H9 (cell line): ENCODE measurements at regions not wholly inside any gene's neighbourhood (a gene's known extent, or its start where the extent isn't known, plus 50 kb on each side); places are given as distances from the start of the nearest gene placed in this dataset.

Source experiments
- DNase-seq: peaks from one replicate; pipeline ENCODE4 v3.0.0-alpha.2; 2017
- H2AFZ ChIP-seq: one replicate; pipeline ENCODE4 v1.6.1; 2013; ENCODE audit warnings: mild to moderate bottlenecking, low read length, control low read depth, moderate library complexity
- H2AK5ac ChIP-seq: 2 replicates; pipeline ENCODE4 v1.6.1; 2013; ENCODE audit warnings: low read length, control low read depth, mixed read lengths; ENCODE audit not compliant: insufficient read length
- H2BK120ac ChIP-seq: one replicate; pipeline ENCODE4 v1.6.1; 2013; ENCODE audit warnings: low read depth, mild to moderate bottlenecking, low read length, control low read depth, inconsistent platforms; ENCODE audit not compliant: poor library complexity, severe bottlenecking
- H2BK12ac ChIP-seq: 2 replicates; pipeline ENCODE4 v1.6.1; 2013; ENCODE audit warnings: low read length, control low read depth, mixed read lengths, low read depth; ENCODE audit not compliant: insufficient read length
- H2BK15ac ChIP-seq: 2 replicates; pipeline ENCODE4 v1.6.1; 2013; ENCODE audit warnings: low read depth, low read length, control low read depth
- H2BK20ac ChIP-seq: one replicate; pipeline ENCODE4 v1.6.1; 2013; ENCODE audit warnings: low read depth, mild to moderate bottlenecking, low read length, control low read depth, inconsistent platforms; ENCODE audit not compliant: poor library complexity, severe bottlenecking
- H2BK5ac ChIP-seq: 2 replicates; pipeline ENCODE4 v1.6.1; 2013; ENCODE audit warnings: low read length, control low read depth, mixed read lengths; ENCODE audit not compliant: insufficient read length
- H3K14ac ChIP-seq: 2 replicates; pipeline ENCODE4 v1.6.1; 2013; ENCODE audit warnings: low read length, control low read depth; ENCODE audit not compliant: insufficient read depth
- H3K18ac ChIP-seq: 2 replicates; pipeline ENCODE4 v1.6.1; 2013; ENCODE audit warnings: low read depth, mild to moderate bottlenecking, mixed read lengths, low read length, control low read depth; ENCODE audit not compliant: insufficient read length
- H3K23ac ChIP-seq: 2 replicates; pipeline ENCODE4 v1.6.1; 2013; ENCODE audit warnings: low read length, control low read depth, mixed read lengths, low read depth; ENCODE audit not compliant: insufficient read length
- H3K23me2 ChIP-seq: 2 replicates; pipeline ENCODE4 v1.6.1; 2013; ENCODE audit warnings: low read depth, mild to moderate bottlenecking, mixed read lengths, low read length, control low read depth; ENCODE audit not compliant: insufficient read length, poor library complexity, severe bottlenecking
- H3K27ac ChIP-seq: 2 replicates; pipeline ENCODE4 v1.5.1; 2013; ENCODE audit warnings: low read length, control low read depth, mixed read lengths, low read depth; ENCODE audit not compliant: insufficient read length
- H3K27me3 ChIP-seq: 2 replicates; pipeline ENCODE4 v1.6.1; 2013; ENCODE audit warnings: low read length, control low read depth, inconsistent platforms; ENCODE audit not compliant: insufficient read depth
- H3K4ac ChIP-seq: 2 replicates; pipeline ENCODE4 v1.6.1; 2013; ENCODE audit warnings: low read depth, mild to moderate bottlenecking, control low read depth, inconsistent platforms, low read length, moderate library complexity
- H3K4me1 ChIP-seq: 2 replicates; pipeline ENCODE4 v1.6.1; 2013; ENCODE audit warnings: low read length, control low read depth, inconsistent platforms; ENCODE audit not compliant: insufficient read depth
- H3K4me2 ChIP-seq: 2 replicates; pipeline ENCODE4 v1.6.1; 2013; ENCODE audit warnings: low read length, control low read depth, mixed read lengths; ENCODE audit not compliant: insufficient read length, insufficient read depth
- H3K56ac ChIP-seq: 2 replicates; pipeline ENCODE4 v1.6.1; 2013; ENCODE audit warnings: low read depth, mild to moderate bottlenecking, mixed read lengths, low read length, control low read depth; ENCODE audit not compliant: insufficient read length
- H3K79me1 ChIP-seq: 2 replicates; pipeline ENCODE4 v1.6.1; 2013; ENCODE audit warnings: low read depth, mild to moderate bottlenecking, moderate library complexity, low read length, control low read depth, inconsistent platforms; ENCODE audit not compliant: insufficient read depth, poor library complexity, severe bottlenecking
- H3K79me2 ChIP-seq: 2 replicates; pipeline ENCODE4 v1.6.1; 2013; ENCODE audit warnings: low read length, control low read depth, inconsistent platforms; ENCODE audit not compliant: insufficient read depth
- H3K9ac ChIP-seq: 2 replicates; pipeline ENCODE4 v1.6.1; 2013; ENCODE audit warnings: low read length, control low read depth, mixed read lengths; ENCODE audit not compliant: insufficient read length; ENCODE audit errors: extremely low read depth
- H3K9me3 ChIP-seq: one replicate; pipeline ENCODE4 v1.6.1; 2013; ENCODE audit warnings: low read depth, low read length, inconsistent platforms; ENCODE audit not compliant: control insufficient read depth
- H3T11ph ChIP-seq: one replicate; pipeline ENCODE4 v1.6.1; 2013; ENCODE audit warnings: mild to moderate bottlenecking, low read length, control low read depth, inconsistent platforms
- H4K20me1 ChIP-seq: one replicate; pipeline ENCODE4 v1.6.1; 2013; ENCODE audit not compliant: control insufficient read depth, insufficient read length, insufficient read depth
- H4K5ac ChIP-seq: 2 replicates; pipeline ENCODE4 v1.6.1; 2013; ENCODE audit warnings: low read depth, mild to moderate bottlenecking, mixed read lengths, low read length, control low read depth; ENCODE audit not compliant: insufficient read length
- H4K8ac ChIP-seq: replicated peaks from 2 replicates; pipeline ENCODE4 v1.6.1; 2013; ENCODE audit warnings: low read length, control low read depth, mixed read lengths, low read depth; ENCODE audit not compliant: insufficient read length
- H4K91ac ChIP-seq: 2 replicates; pipeline ENCODE4 v1.6.1; 2013; ENCODE audit warnings: low read depth, mild to moderate bottlenecking, moderate library complexity, mixed read lengths, low read length, control low read depth; ENCODE audit not compliant: insufficient read length
- H3K27ac Mint-ChIP-seq, 3 experiments: 2 replicates in 2 of 3; 3 replicates in 1 of 3; pipeline ENCODE4 v1.8.0; 2020 to 2021; ENCODE audit warnings: mixed read lengths in 3 of 3, mild to moderate bottlenecking in 1 of 3, moderate library complexity in 1 of 3
- H3K27me3 Mint-ChIP-seq: 2 replicates; pipeline ENCODE4 v1.8.0; 2021; ENCODE audit warnings: low read depth, mild to moderate bottlenecking, moderate library complexity, mixed read lengths
- H3K36me3 Mint-ChIP-seq, 3 experiments: 2 replicates in 2 of 3; 3 replicates in 1 of 3; pipeline ENCODE4 v1.8.0; 2020 to 2021; ENCODE audit warnings: low read depth in 3 of 3, mixed read lengths in 3 of 3; ENCODE audit not compliant: insufficient read depth in 1 of 3
- H3K4me1 Mint-ChIP-seq, 2 experiments: 2 replicates each; pipeline ENCODE4 v1.8.0; 2020; ENCODE audit warnings: mixed read lengths in 2 of 2
- H3K4me3 Mint-ChIP-seq, 2 experiments: 2 replicates in 1 of 2; 3 replicates in 1 of 2; pipeline ENCODE4 v1.8.0; 2020 to 2021; ENCODE audit warnings: mild to moderate bottlenecking in 2 of 2, mixed read lengths in 2 of 2, moderate library complexity in 1 of 2
- H3K9me3 Mint-ChIP-seq, 2 experiments: 2 replicates in 1 of 2; 3 replicates in 1 of 2; pipeline ENCODE4 v1.8.0; 2020; ENCODE audit warnings: mild to moderate bottlenecking in 2 of 2, mixed read lengths in 2 of 2, moderate library complexity in 1 of 2
- WGBS: extraction: QIAGEN DNeasy Blood & Tissue Kit; methylation state at CpG from one replicate; pipeline ENCODE4 v1.1.7; 2013; ENCODE audit warnings: missing lambda C conversion rate, low lambda C conversion rate, mixed read lengths; ENCODE audit not compliant: insufficient read length; ENCODE audit errors: extremely low coverage; 5-methylcytosine and 5-hydroxymethylcytosine counted together
- TF ChIP-seq, protein P1 (sequence below): fragments of 200-600 bp; sonication (generic); conservative IDR thresholded peaks from 3 replicates; pipeline ENCODE4 v1.8.0; 2021; ENCODE audit warnings: antibody characterized with exemption, mild to moderate bottlenecking

- Histone ChIP-seq H3K23me2 (no peaks in the 10 kb centered on the region), H3K4ac (no peak overlapping the region), H2BK12ac (no peak overlapping the region), H2BK15ac (no peak overlapping the region), H2BK20ac (no peak overlapping the region), H3K18ac (no peak overlapping the region), H4K91ac (no peak overlapping the region), H2AK5ac (no peak overlapping the region), H3K56ac (no peak overlapping the region), H2AFZ (no peak overlapping the region), H3K79me1 (no peaks in the 10 kb centered on the region), H3K9me3 (no peaks in the 10 kb centered on the region), H3K27ac (no peak overlapping the region), H3K9ac (no peak overlapping the region), H2BK120ac (no peak overlapping the region), H4K8ac (no peak overlapping the region), H3K23ac (no peak overlapping the region), H4K20me1 (no peaks in the 10 kb centered on the region), H3K4me2 (no peak overlapping the region), H2BK5ac (no peak overlapping the region), H3T11ph (no peak overlapping the region), H3K14ac (no peak overlapping the region), H3K79me2 (no peaks in the 10 kb centered on the region), H3K4me1 (no peaks in the 10 kb centered on the region), H3K27me3 (no peaks in the 10 kb centered on the region), H4K5ac (no peak overlapping the region)
- peaks cover 3% of the 10 kb centered on the region; the same call in 1 of the 2 replicates for H3K27me3 Mint-ChIP-seq
- no peaks in the 10 kb centered on the region for H3K9me3 Mint-ChIP-seq
- no peaks in the 10 kb centered on the region for H3K36me3 Mint-ChIP-seq
- no peak overlapping the region for H3K27ac Mint-ChIP-seq
- no peak overlapping the region for H3K4me3 Mint-ChIP-seq
- no CpG with 5 or more reads among the region's 1 CpG for WGBS
- no peaks in the 10 kb centered on the region for H3K4me1 Mint-ChIP-seq
- TF ChIP-seq, protein P1, sequence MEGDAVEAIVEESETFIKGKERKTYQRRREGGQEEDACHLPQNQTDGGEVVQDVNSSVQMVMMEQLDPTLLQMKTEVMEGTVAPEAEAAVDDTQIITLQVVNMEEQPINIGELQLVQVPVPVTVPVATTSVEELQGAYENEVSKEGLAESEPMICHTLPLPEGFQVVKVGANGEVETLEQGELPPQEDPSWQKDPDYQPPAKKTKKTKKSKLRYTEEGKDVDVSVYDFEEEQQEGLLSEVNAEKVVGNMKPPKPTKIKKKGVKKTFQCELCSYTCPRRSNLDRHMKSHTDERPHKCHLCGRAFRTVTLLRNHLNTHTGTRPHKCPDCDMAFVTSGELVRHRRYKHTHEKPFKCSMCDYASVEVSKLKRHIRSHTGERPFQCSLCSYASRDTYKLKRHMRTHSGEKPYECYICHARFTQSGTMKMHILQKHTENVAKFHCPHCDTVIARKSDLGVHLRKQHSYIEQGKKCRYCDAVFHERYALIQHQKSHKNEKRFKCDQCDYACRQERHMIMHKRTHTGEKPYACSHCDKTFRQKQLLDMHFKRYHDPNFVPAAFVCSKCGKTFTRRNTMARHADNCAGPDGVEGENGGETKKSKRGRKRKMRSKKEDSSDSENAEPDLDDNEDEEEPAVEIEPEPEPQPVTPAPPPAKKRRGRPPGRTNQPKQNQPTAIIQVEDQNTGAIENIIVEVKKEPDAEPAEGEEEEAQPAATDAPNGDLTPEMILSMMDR = no peak
- DNase-seq = no peak
Measured at GRCh38 chr5:175082346-175082745, 358.0 kb downstream of the MSX2 start.
